GM19463 (cell line): ENCODE measurements at regions not wholly inside any gene's neighbourhood (a gene's known extent, or its start where the extent isn't known, plus 50 kb on each side); places are given as distances from the start of the nearest gene placed in this dataset.
A peak's percentile ranks its signal among the peaks of the same experiment; 100 is the strongest.
"Not testable (repeated sequence)": the region's sequence is repeated elsewhere in the genome, so short reads cannot be mapped to it uniquely, and the experiment has no call there.

Experiments
- ATAC-seq: cut with Tn5 transposase; IDR thresholded peaks from one replicate; pipeline ENCODE4 v1.9.1; 2021; ENCODE audit warnings: mild to moderate bottlenecking, moderate library complexity; ENCODE audit not compliant: unreplicated experiment

DNA sequence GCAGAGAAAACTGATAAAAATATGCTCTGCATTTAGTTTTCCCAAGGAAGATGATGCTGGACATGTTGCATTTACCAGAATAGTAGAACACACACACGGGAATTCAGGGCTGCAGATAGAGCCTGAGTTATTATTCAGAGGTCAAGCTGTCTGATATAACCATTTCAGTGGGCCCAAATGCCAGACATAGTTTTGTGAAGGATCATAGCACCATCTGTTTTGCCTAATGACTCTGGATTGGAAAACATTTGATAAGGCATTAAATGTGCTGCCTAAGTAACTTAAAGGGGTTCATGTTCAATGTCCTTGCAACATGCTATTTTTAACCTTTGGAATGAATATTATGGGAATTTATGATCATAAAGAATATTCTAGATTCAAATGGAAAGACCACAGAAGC, 666.2 kb downstream of the PRIM2 start:
- ATAC-seq: not testable (repeated sequence)

DNA sequence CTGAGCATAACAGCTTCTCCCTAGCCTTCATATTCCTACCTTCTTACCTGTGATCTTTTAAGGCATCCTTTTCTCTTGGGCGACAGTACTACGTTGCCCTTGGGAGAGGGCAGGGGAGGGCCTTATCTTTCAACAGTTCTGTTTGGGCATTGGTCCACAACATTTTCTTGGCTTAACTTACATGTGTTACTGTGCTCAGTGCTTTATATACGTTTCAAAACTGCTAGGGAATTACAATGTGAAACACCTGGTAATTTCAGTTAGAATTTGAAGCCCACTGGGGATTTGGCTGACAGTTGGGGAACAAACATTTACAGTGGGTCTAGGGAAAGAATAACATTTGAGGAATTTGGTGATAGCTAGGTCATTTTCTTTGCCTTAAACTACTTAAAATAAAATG, 667.1 kb downstream of the PRIM2 start:
- not testable (repeated sequence) for ATAC-seq

DNA sequence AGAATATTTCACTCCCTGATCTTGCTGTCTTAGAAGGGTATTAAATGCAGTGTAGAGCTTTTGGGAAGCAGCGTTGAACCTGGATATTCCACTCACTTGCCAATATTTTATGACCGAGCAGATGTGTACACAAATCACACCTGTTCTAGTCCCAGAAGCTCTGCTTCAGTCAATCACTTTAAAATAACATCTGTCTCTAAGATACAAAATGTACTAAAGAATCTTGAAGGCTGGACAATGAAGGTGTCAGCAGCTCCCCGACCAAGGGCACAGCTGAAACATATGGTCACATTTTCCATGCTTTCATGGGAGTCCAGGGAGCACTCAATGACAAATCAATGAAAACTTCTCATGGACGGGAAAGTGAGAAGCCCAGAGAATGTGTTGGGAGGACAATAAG, 668.3 kb downstream of the PRIM2 start:
- ATAC-seq: not testable (repeated sequence)

DNA sequence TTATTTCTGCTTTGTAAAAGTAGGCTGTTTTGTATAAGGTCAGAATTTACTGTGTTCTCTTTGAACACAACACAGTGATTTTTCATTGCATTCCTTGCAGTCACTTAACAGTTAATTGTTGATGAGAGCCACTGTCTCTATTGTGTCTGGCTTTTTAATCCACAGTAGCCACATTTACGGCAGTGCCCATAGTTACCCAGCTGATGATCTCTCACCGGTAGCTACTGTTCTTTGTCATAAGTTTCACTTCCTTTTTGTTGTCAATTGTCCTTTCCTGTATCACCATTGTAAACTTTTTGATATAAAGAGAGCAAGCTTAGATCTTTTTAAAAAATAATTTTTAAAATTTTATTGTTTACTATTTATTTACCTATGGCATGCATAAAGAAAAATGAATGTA, 669.2 kb downstream of the PRIM2 start:
- ATAC-seq: peak; percentile 98

DNA sequence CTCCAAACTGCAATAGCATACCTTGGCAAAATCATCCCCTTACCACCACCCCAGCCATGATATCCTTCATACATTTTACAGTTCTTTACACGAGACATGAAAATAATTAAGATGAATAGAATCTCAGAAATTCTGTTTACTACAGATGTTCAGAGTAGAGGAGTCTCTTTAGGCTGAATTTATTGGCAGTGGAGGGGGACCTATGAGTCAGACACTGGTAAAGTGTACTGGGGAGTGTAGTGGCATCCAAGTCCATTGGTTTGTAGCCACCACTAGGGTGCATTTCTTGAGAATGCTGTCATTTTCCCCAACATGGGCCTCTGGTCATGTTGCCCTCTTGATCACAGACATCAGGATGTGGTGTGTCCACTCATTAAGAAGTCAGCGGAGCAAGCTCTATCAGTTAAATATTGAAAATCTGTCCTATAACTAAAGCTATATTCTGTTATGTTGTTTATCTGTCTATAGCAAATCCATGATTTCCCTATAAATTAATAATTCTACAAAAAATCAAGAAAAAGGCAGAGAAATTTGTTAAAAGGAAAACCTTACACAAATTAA, 672.2 kb downstream of the PRIM2 start:
- not testable (repeated sequence) for ATAC-seq

DNA sequence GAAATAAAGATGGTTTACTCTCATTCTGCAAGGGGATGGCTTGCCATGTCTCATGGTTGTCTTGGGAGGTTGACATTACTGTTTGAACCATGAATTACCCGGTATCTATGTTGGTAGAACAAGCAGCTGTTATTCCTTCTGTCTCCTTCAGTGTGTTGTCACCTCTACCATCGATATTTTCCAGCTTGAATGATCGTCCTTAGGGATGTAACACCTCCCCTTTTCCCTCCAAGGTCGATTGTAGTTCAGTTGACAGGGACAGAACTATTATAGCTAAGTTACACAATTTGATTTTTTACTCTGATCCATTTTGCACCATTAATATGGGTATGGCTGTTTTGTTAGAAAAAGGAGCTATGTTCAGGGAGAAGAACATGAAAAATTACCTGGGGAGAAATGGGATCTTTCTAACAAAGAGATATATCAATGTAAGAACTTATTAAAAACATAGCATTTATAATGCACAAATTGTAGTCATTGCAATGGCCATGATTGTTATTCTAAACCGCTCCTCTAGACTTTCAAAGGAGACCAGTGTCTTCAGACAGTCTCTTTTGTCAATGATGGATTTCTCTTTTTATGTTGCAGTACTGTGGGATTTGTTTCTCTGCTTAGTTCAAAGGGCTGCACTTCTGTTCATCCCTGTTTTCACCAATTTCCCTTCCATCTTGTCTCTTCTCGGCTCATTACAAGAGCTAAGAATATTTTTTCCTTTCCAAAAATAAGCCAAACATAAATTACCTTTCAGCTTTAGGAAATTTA, 681.6 kb downstream of the PRIM2 start:
- ATAC-seq: not testable (repeated sequence)

DNA sequence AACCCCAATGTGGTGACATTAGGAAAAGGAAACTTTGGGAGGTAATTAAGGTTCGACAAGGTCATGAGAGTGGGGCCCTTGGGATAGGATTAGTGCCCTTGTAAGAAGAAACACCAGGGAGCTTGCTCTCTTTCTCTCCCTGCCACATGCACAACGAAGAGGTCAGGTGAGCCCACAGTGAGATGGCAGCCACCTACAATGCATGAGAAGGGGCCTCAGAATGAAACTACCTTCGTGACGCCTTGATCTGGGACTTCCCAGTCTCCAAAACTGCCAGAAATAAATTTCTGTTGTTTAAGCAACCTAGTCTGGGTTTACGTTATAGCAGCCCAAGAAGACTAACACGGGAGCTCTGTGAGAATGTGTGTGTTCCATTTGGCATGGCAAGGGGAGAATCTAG, 682.8 kb downstream of the PRIM2 start:
- not testable (repeated sequence) for ATAC-seq

DNA sequence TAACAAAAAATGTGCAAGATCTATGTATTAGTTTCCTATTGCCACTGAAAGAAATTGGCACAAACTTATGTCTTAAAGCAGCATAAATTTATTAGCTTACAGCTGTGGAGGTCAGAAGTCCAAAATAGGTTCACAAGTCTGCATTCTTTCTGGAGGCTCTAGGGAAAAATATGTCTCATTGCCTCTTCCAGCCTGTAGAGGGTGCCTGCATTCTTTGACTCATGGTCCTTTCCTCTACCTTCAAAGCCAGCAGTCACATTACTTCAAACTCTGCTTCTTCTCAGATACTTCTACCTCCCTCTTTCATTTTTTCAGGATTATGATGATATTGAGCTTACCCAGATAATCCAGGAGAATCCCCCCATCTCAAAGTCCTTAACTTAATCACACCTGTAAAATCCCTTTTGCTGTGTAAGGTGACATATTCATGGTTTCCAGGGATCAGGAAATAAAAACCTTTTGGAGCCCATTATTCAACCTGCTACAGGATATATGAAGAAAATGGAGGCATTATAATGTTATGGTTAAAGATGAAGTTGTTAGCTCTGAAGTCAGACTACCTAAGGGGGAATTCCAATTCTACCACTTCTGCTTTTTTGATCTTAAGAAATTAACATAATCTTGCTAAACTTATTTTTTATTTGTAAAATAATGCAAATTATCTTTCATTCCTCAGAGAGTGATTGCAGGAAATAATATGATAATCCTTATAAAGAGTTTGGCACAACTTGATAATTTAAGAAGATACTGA, 686.2 kb downstream of the PRIM2 start:
- peak; percentile 51 for ATAC-seq

DNA sequence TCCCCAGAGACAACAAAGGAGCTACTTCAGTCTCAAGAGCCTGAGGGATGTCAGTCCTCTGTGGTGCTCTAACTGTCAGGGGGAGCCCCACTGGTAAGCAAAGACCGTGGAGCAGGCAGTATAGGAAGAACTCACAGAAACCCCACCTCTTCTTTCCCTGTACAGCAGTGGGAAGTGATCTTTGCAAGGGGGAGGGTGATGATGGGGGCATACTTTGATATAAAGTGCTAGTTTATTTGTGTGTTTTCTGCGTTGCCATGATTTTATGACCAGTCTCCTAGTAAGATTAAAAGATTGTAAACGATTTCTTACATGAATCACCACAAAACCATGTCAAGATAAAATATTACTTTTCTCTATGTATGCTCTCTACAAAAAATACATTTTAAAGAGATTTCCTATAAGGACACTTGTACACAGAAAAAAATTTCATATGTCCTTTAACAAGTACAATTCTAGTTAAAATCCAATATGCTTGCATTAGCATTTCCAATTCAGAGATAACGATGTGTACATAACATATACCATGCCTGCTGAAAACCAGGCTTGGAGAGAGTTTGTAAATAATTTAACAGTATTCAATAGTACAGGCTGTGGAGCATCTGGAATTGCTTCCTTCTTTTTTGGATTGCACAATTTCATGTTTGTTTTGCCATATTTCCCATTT, 690.0 kb downstream of the PRIM2 start:
- not testable (repeated sequence) for ATAC-seq

DNA sequence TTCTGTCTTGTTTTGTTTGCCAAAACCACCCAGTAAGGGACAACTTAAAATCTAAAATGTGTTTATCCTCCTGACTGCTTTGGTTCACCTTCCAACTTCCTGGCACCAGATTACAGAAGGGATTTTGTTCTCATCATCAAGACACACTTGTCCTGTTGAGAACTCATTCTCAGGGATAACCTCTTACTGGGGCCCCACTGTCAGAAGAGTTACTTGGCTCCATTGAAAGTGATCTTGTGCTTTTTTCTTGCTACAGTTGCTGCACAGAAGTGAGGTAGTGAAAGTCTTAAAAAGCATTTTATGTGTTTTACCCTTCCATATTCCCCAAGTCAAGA, 690.5 kb downstream of the PRIM2 start:
- not testable (repeated sequence) for ATAC-seq

DNA sequence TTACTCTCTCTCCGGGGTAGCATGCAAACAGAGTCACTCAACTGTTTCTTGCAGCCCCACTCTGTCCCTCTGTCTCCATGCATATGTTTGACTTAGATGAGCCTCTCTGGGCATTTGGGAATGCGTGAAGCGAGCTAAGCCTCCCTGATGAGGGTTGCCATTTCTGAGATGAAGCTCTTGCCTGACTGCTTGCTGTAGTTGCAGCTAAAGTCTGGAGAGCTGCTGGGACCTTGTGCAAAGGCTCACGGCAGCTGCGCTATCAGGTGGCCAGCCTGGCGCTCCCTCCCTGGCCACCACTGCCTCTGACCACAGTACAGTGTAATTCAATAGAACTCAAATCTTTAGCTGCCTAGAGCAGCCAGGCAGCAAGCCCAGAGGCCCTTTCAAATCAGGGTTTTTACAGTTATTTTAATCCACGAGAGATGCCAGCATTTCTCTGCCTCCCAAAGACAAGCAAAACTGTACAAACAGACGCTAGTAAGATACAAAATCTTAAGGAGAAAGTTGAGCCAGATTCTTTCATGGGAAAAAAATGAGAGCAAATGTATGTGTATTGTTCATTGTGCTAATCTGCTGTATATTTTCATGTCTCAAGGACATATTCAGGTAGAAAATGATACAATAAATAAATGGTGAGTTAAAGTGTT, 694.6 kb downstream of the PRIM2 start:
- not testable (repeated sequence) for ATAC-seq

DNA sequence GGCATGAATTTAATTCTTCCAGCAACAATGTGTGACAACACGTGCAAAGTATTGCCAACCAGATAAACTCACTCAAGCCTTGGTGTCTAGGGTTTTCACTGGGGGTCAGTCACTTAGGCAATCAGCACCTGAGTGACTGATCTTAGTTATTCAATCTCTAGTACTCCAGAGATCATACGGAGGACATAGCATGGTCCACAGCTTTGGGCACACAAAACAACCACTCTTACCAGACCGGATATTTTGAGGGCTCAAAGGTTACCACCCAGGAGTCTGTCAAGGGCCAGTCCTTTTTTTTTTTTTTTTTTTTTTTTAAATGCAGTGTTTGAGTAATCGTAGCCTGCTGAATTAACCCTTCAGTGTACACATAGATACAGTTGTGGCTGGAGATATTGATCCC, 699.2 kb downstream of the PRIM2 start:
- ATAC-seq: not testable (repeated sequence)

DNA sequence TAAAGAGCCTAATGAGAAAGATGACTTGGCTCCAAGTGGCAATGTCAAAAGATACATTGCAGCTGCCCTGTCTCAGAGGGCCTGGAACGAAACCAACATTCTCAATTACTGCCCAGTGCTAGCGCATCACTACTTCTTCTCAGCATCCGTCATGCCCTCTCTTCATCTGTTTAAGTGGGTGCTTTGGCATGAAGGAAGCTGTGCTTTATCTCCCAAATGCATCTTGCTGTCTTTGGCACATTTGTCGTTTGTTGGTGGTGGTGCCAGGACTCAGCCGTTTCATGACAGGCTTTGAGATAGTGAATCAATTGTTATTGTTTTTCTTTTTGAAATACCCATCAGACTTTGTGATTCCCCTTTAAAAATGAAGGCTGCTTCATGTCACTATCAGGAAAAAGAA, 710.8 kb downstream of the PRIM2 start:
- not testable (repeated sequence) for ATAC-seq

DNA sequence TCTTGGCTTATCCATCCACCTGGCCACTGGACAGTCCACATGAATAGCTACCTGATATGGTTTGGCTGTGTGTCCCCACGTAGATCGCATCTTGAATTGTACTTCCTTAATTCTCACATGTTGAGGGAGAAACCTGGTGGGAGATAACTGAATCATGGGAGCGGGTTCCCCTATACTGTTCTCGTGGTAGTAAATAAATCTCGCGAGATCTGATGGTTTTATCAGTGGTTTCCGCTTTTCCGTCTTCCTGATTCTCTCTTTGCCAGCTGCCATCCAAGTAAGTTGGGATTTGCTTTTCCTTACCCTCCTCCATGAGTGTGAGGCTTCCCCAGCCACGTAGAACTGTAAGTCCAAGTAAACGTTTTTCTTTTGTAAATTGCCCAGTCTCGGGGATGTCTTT, 720.8 kb downstream of the PRIM2 start:
- not testable (repeated sequence) for ATAC-seq

DNA sequence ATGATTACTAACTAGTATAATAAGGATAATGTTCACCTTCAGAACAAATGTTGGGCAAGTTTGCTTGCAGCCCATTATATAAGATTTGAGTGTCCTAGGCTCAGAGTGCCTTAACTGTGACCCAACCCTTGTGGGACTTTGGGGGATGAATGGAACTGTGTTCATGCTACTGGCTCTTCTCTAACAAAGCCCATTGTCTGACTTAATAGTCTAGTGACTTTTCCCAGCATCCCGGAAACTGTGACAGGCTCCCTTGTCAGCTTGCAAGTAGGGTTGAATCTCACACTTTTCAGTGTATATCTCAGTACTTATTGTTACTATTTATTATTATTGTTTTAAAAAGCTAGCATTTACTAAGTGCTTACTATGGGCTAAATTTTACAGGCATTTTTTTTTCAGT, 729.2 kb downstream of the PRIM2 start:
- ATAC-seq: not testable (repeated sequence)

DNA sequence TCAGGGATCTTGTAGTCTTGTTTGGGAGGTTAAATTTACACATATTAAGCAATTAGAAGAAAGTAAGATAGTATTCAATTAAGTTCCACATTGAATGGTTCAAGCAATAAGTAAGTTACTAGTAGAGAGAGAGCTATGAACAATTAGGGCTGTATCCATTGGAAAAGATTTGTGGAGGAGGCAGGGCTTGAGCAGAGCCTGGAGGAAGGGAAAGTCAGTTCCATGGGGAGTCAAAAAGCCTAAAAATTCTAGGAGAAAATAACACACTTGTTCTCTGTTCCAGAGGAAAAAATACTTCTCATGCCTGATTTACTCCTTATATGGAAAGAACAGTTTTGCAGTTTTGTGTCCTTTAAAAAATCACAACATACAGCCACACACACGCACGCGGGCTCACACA, 730.0 kb downstream of the PRIM2 start:
- not testable (repeated sequence) for ATAC-seq

DNA sequence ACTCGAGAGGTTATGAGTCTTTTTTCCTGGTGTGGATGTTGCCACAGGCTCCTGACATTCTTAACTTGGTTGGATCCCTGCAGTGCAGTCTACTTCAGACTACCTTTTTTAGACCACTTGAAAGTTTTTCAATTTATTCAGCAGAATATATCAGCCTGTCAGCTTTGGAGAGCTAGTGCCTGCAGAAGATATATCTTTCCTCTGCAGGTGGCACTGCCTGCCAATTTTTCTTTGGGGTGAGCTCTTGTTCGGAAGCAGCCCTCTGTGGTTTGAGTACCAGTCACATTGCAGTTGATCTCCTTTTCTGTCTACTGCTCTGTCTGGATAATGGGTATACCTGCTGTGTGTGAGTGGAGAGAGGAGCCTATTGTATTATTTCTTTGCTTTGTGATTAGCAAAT, 730.4 kb downstream of the PRIM2 start:
- not testable (repeated sequence) for ATAC-seq

DNA sequence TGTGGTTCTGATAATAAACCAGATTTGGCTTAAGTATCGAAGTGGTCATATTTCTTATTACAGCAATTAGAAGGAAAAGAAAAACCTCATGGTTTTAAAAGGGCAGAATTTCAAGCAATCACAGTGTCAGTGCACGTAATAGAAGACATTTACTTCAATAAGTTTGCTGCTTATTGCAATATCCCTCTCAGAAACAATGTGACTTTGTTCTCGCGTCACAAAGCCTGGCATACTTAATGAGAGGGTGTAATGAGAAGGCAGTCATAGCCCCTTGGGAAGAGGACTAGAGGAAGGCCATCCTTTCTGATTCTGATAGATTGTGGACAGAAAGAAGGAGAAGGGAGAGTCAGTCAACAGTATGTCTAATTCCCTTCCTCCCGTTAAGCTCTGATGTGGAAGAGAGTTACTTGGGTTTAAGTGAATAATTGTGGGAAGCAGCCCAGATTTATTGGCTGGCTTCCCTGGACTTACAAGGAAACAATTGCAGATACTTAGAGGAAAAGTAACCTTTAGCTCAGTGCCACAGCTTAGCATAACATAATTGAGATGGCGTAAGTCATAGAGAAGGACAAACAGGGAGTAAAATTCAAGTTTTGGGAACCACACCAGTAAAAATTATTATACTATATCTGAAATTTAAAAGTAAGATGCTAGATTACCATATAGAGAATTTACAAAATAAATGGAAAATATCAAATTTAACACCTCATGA, 738.2 kb downstream of the PRIM2 start:
- ATAC-seq: not testable (repeated sequence)

DNA sequence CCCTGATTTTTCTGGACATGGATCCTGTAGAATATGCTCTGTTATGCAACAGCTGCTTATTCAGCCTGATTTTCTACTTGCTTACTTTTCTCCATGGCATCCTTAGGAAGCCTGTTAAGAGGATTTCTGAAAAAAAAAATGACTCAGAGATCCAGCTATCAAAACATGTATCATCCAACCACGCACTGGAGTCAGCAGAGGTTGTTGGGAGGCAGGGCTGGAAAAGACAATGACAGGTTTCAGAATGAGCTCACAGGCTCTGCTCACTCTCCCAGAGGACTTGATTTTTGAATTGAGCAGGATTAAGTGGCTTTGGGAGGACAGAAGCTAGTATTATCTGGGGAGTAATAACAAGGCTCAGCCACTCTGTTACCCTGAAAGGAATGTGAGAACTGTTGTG, 742.3 kb downstream of the PRIM2 start:
- not testable (repeated sequence) for ATAC-seq

DNA sequence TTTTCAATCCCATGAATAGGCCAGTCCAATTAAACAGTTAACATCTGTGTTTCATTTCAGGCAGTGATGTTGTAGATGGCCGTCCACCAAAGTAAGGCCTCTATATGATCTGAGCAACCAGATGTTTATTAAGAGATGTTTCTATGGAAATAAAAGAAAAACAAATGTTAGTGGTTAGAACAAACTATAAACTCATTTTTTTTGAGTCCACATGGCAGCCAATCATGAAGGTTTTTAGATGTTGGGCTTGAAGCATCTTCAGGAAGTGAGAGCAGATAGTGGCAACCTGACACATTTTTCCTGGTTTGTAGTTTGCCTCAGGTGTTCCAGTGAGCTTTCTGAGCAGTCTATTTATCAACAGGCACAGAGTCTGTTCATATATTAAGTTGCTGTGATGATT, 746.1 kb downstream of the PRIM2 start:
- not testable (repeated sequence) for ATAC-seq
